ENCODE measurements at regions not wholly inside any gene's neighbourhood (a gene's known extent, or its start where the extent isn't known, plus 50 kb on each side); places are given as distances from the start of the nearest gene placed in this dataset.

DNA sequence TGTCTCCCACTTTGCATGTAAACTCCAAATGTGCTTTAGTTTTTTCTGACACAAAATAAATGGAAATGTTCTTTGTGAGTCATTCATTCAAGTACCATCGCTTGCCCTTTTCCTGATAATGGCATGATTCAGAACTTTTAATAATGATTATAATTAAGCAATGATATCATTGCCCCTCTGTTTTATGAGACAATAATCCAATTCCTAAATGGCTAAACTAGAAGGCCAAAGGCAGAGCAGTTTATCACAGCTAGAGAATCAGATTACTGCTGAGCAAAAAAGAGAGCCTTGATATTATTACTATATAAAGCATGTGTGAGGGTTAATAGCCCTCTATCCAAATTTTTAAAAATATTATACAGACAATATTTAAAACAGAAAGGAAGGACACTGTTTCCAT is 484.2 kb upstream of the PTPRD start:
- no peaks in the 10 kb centered on the region for H3K4me1 ChIP-seq
- H3K27me3 ChIP-seq, result no peaks in the 10 kb centered on the region
- no peaks in the 10 kb centered on the region for H3K36me3 ChIP-seq (replicated peaks in 1 of 2; ENCODE audit: insufficient read depth in 1 of 2, low read depth in 2 of 2)
- intact Hi-C loops (cut with DNase I), result no loop called here
- H3K27ac ChIP-seq, result no peak overlapping the region
- H3K9me3 ChIP-seq, result no peaks in the 10 kb centered on the region
- WGBS, 2 donors, result 84 to 89% methylated on average over 1 of the region's 1 CpG
- TF ChIP-seq, protein P1, sequence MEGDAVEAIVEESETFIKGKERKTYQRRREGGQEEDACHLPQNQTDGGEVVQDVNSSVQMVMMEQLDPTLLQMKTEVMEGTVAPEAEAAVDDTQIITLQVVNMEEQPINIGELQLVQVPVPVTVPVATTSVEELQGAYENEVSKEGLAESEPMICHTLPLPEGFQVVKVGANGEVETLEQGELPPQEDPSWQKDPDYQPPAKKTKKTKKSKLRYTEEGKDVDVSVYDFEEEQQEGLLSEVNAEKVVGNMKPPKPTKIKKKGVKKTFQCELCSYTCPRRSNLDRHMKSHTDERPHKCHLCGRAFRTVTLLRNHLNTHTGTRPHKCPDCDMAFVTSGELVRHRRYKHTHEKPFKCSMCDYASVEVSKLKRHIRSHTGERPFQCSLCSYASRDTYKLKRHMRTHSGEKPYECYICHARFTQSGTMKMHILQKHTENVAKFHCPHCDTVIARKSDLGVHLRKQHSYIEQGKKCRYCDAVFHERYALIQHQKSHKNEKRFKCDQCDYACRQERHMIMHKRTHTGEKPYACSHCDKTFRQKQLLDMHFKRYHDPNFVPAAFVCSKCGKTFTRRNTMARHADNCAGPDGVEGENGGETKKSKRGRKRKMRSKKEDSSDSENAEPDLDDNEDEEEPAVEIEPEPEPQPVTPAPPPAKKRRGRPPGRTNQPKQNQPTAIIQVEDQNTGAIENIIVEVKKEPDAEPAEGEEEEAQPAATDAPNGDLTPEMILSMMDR (IDR thresholded peaks at IDR 0.05), result no peak
- no peak for TF ChIP-seq POLR2A (IDR thresholded peaks at IDR 0.05)
- ATAC-seq, result no peak
- no peak for DNase-seq
- no peak overlapping the region for H3K4me3 ChIP-seq

DNA sequence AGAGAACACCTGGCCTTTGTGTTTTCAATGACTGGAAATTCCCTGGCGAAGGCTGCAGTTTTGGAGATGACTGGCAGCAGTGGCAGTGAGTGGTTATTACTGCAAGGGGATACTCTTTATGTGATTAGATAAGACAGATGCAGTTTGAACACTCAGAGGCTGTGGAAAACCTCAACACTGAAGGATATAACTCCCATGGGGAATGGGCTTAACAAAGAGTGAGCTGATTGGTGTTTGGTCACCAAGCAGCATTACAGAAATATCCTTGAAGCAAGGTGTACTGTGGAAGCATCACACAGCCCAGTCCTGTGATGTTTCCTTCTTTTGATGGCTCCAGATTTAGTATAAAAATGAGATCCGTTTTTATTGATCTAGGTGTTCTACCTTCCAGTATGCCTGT is 490.7 kb upstream of the PTPRD start:
- intact Hi-C loops (cut with DNase I), result no loop called here
- no peak for DNase-seq
- Histone ChIP-seq H3K36me3 (replicated peaks in 1 of 2; ENCODE audit: insufficient read depth in 1 of 2, low read depth in 2 of 2) (no peaks in the 10 kb centered on the region), H3K9me3 (no peaks in the 10 kb centered on the region), H3K27ac (no peak overlapping the region), H3K4me1 (no peaks in the 10 kb centered on the region), H3K4me3 (no peak overlapping the region), H3K27me3 (no peaks in the 10 kb centered on the region)
- 35 to 37% methylated on average over 2 of the region's 2 CpGs for WGBS, 2 donors
- no peak for ATAC-seq
- TF ChIP-seq, protein P1 (IDR thresholded peaks at IDR 0.05), result no peak
- TF ChIP-seq POLR2A (IDR thresholded peaks at IDR 0.05), result no peak

DNA sequence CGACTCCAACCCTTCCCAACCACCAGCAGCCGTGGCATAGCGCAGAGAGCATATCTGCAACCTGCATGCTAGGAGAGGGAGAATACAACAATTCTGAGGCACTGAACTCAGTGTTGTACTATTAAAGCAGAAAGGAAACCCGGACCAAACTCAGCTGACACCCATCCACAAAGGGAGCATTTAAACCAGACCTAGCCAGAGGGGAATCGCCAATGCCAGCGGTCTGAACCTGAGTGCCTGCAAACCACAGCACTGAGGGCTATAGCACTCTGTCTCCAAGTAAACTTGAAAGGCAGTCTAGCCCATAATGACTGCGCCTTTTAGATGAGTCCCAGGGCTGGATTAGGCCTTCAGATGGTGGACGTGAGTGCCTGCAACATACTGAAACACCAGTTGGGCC is 494.4 kb upstream of the PTPRD start:
- H3K4me1 ChIP-seq, result no peaks in the 10 kb centered on the region
- DNase-seq (no peak), ATAC-seq (no peak)
- no peaks in the 10 kb centered on the region for H3K36me3 ChIP-seq (replicated peaks in 1 of 2; ENCODE audit: insufficient read depth in 1 of 2, low read depth in 2 of 2)
- no peak overlapping the region for H3K27ac ChIP-seq
- WGBS, 2 donors, result 58 to 61% methylated on average over 8 of the region's 8 CpGs
- no peaks in the 10 kb centered on the region for H3K27me3 ChIP-seq
- intact Hi-C loops (cut with DNase I), result no loop called here
- H3K4me3 ChIP-seq, result no peak overlapping the region
- TF ChIP-seq, protein P1 (IDR thresholded peaks at IDR 0.05), result no peak
- no peak for TF ChIP-seq POLR2A (IDR thresholded peaks at IDR 0.05)
- no peaks in the 10 kb centered on the region for H3K9me3 ChIP-seq

DNA sequence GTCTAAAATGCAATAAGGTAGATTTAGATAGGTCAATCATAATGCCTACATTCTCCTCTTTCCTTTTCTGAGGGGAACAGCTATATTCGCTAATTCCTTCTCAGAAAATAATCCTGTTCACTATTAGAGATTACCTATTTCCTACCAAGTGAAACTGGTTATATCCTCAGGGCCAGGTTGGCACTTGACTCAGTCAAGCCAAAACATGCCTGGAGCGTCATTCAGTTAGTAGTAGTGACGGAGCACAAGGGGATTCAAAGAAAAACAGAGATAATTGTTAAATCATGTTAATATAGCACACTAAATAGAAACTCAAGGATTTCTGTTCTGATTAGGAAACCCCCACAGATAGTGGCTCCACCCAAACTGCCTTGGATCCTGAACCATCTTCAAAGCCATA is 515.4 kb upstream of the PTPRD start:
- no peaks in the 10 kb centered on the region for H3K9me3 ChIP-seq
- intact Hi-C loops (cut with DNase I), result no loop called here

DNA sequence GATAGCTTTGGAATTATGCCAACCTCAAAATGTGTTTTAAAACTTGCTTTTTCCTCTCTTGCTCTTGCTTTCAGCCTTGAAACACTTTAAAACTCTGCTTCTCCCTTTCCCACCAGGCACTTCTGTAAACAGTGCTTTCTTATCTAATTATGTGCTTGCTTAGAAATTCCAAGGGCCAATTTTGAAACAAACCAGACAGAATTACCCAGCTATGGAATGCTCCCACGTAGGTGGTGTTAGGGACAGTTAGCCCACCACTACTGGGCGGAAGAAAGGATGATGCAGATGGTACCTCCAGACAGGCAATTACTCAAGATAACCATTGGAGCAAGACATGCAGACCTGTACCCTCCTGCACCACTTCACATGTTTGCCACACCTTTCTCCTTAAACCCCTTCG is 523.0 kb upstream of the PTPRD start:
- 32 to 38% methylated on average over 3 of the region's 3 CpGs for WGBS, 2 donors
- H3K27me3 ChIP-seq, result no peaks in the 10 kb centered on the region
- DNase-seq, result no peak
- no peaks in the 10 kb centered on the region for H3K4me1 ChIP-seq
- TF ChIP-seq POLR2A (IDR thresholded peaks at IDR 0.05), result no peak
- TF ChIP-seq, protein P1 (IDR thresholded peaks at IDR 0.05), result no peak
- no peaks in the 10 kb centered on the region for H3K36me3 ChIP-seq (replicated peaks in 1 of 2; ENCODE audit: insufficient read depth in 1 of 2, low read depth in 2 of 2)
- H3K4me3 ChIP-seq, result no peak overlapping the region
- intact Hi-C loops (cut with DNase I), result no loop called here
- no peak overlapping the region for H3K27ac ChIP-seq
- no peak for ATAC-seq
- H3K9me3 ChIP-seq, result no peaks in the 10 kb centered on the region

More for the DNA sequence above, 515.4 kb upstream of the PTPRD start:
- no peaks in the 10 kb centered on the region for H3K4me1 ChIP-seq
- H3K4me3 ChIP-seq, result no peak overlapping the region
- ATAC-seq (no peak), DNase-seq (no peak)
- 83 to 89% methylated on average over 3 of the region's 3 CpGs for WGBS, 2 donors
- no peak overlapping the region for H3K27ac ChIP-seq
- H3K27me3 ChIP-seq, result no peaks in the 10 kb centered on the region
- no peak for TF ChIP-seq POLR2A (IDR thresholded peaks at IDR 0.05)
- TF ChIP-seq, protein P1 (IDR thresholded peaks at IDR 0.05), result no peak
- H3K36me3 ChIP-seq (replicated peaks in 1 of 2; ENCODE audit: insufficient read depth in 1 of 2, low read depth in 2 of 2), result no peaks in the 10 kb centered on the region

Measured in body of pancreas (tissue), 4 donors.